SK-N-MC (cell line): ENCODE measurements at regions not wholly inside any gene's neighbourhood (a gene's known extent, or its start where the extent isn't known, plus 50 kb on each side); places are given as distances from the start of the nearest gene placed in this dataset.

Experiments used
- EZH2 ChIP-seq: fragments of 200-600 bp; sonication (generic); IDR thresholded peaks from one replicate; pipeline ENCODE4 v1.6.1; 2017; ENCODE audit warnings: antibody characterized with exemption
- FOXP2 ChIP-seq: optimal IDR thresholded peaks from 2 replicates; pipeline ENCODE3; 2011; ENCODE audit warnings: mild to moderate bottlenecking, moderate library complexity; ENCODE audit not compliant: insufficient read depth; ENCODE audit errors: extremely low read length, control extremely low read depth
- POLR2AphosphoS5 ChIP-seq: IDR thresholded peaks from 2 replicates; pipeline ENCODE4 v1.6.1; 2012; ENCODE audit warnings: mild to moderate bottlenecking, low read depth, low read length, borderline replicate concordance

- no peak for TF ChIP-seq POLR2AphosphoS5
- no peak for TF ChIP-seq EZH2
- TF ChIP-seq FOXP2, result no peak
Measured at GRCh38 chr1:87929906-87930305, 601.2 kb downstream of the LMO4 start.
